H1 (cell line): ENCODE measurements at regions not wholly inside any gene's neighbourhood (a gene's known extent, or its start where the extent isn't known, plus 50 kb on each side); places are given as distances from the start of the nearest gene placed in this dataset.

Source experiments
- CTCF ChIA-PET: fragments of 300-600 bp; sonication (Branson Sonifier 250); formaldehyde crosslinking; loops from one replicate; lab custom pipeline; 2021; ENCODE audit not compliant: partially characterized antibody; lab: Charles Lee
- POLR2A ChIA-PET: fragments of 300-600 bp; sonication (Branson Sonifier 250); formaldehyde crosslinking; loops from one replicate; lab custom pipeline; 2021; ENCODE audit warnings: inconsistent platforms; ENCODE audit not compliant: partially characterized antibody; lab: Charles Lee
- DNase-seq, 2 experiments: peaks; one replicate each; pipeline versions ENCODE4 v3.0.0 to v3.0.0-alpha.2; 2010 to 2022; ENCODE audit warnings: low spot score in 2 of 2, low read depth in 1 of 2, mixed read lengths in 1 of 2
- FAIRE-seq: peaks from 2 replicates; lab custom pipeline; 2011; peaks lifted over from hg19 to GRCh38; lab: Jason Lieb, UNC
- H2AFZ ChIP-seq: 2 replicates; pipeline ENCODE4 v1.8.1; 2012; ENCODE audit warnings: low read length, inconsistent platforms
- H2AK5ac ChIP-seq: 2 replicates; pipeline ENCODE4 v1.6.1; 2013; ENCODE audit warnings: low read depth, low read length
- H2BK120ac ChIP-seq: replicated peaks from 2 replicates; pipeline ENCODE3; 2013; ENCODE audit warnings: low read depth, low read length, inconsistent platforms
- H2BK12ac ChIP-seq: 2 replicates; pipeline ENCODE4 v1.6.1; 2013; ENCODE audit warnings: low read depth, low read length
- H2BK15ac ChIP-seq: 2 replicates; pipeline ENCODE4 v1.6.1; 2013; ENCODE audit warnings: low read length
- H2BK20ac ChIP-seq: 2 replicates; pipeline ENCODE4 v1.6.1; 2013; ENCODE audit warnings: low read length
- H2BK5ac ChIP-seq: 2 replicates; pipeline ENCODE4 v1.6.1; 2013; ENCODE audit warnings: low read depth, low read length
- H3K14ac ChIP-seq: 2 replicates; pipeline ENCODE4 v1.6.1; 2013; ENCODE audit warnings: inconsistent platforms; ENCODE audit not compliant: insufficient read length
- H3K18ac ChIP-seq: 2 replicates; pipeline ENCODE4 v1.6.1; 2013; ENCODE audit warnings: low read length; ENCODE audit errors: extremely low read depth
- H3K23ac ChIP-seq: 2 replicates; pipeline ENCODE4 v1.6.1; 2013; ENCODE audit warnings: inconsistent platforms; ENCODE audit not compliant: insufficient read length
- H3K23me2 ChIP-seq: 2 replicates; pipeline ENCODE4 v1.6.1; 2013; ENCODE audit warnings: low read depth, low read length
- H3K27ac ChIP-seq: 2 replicates; pipeline ENCODE4 v1.6.1; 2011; ENCODE audit warnings: low read depth, low read length, inconsistent platforms
- H3K27me3 ChIP-seq, 4 experiments: replicated peaks in 1 of 4; 1 replicate in 1 of 4; 2 replicates in 3 of 4; pipeline versions ENCODE4 v1.6.1 to v1.8.1; 2011 to 2013; ENCODE audit warnings: low read length in 3 of 4, mild to moderate bottlenecking in 3 of 4, inconsistent platforms in 2 of 4, mixed read lengths in 2 of 4, moderate library complexity in 1 of 4; ENCODE audit not compliant: control insufficient read depth in 3 of 4, insufficient read depth in 3 of 4; ENCODE audit errors: extremely low read depth in 1 of 4
- H3K36me3 ChIP-seq, 4 experiments: 2 replicates each; pipeline versions ENCODE4 v1.6.1 to v1.8.1; 2011 to 2013; ENCODE audit warnings: mild to moderate bottlenecking in 4 of 4, low read length in 3 of 4, moderate library complexity in 2 of 4, control low read depth in 1 of 4, inconsistent platforms in 1 of 4; ENCODE audit not compliant: insufficient read depth in 4 of 4, control insufficient read depth in 2 of 4
- H3K4ac ChIP-seq: replicated peaks from 2 replicates; pipeline ENCODE3; 2013; ENCODE audit warnings: low read length, low read depth, mixed read lengths, inconsistent platforms; ENCODE audit not compliant: insufficient read length
- H3K4me1 ChIP-seq, 4 experiments: replicated peaks in 1 of 4; 1 replicate in 1 of 4; 2 replicates in 3 of 4; pipeline versions ENCODE4 v1.6.1 to v1.8.1; 2011 to 2013; ENCODE audit warnings: low read length in 3 of 4, inconsistent platforms in 2 of 4, mixed read lengths in 1 of 4; ENCODE audit not compliant: insufficient read depth in 4 of 4, control insufficient read depth in 3 of 4
- H3K4me2 ChIP-seq, 2 experiments: 2 replicates each; pipeline versions ENCODE4 v1.6.1 to v1.8.1; 2011 to 2013; ENCODE audit warnings: low read depth in 2 of 2, low read length in 2 of 2, control low read depth in 1 of 2, inconsistent platforms in 1 of 2, mild to moderate bottlenecking in 1 of 2; ENCODE audit not compliant: insufficient read depth in 1 of 2
- H3K4me3 ChIP-seq, 4 experiments: fragments of 200-600, 300-600 bp in 1 of 4; sonication (generic), shearing (Covaris generic), sonication (Bioruptor Twin) in 1 of 4; 2 replicates each; pipeline versions ENCODE4 v1.5.1 to v1.8.1; 2011 to 2016; ENCODE audit warnings: low read length in 4 of 4, low read depth in 3 of 4, control low read depth in 2 of 4, inconsistent platforms in 2 of 4, mild to moderate bottlenecking in 2 of 4, mixed read lengths in 1 of 4, moderate library complexity in 1 of 4; ENCODE audit not compliant: insufficient read depth in 2 of 4; ENCODE audit errors: extremely low read depth in 1 of 4
- H3K56ac ChIP-seq: replicated peaks from 2 replicates; pipeline ENCODE3; 2013; ENCODE audit warnings: low read depth, mild to moderate bottlenecking, mixed read lengths, low read length, inconsistent platforms; ENCODE audit not compliant: insufficient read length
- H3K79me1 ChIP-seq: 2 replicates; pipeline ENCODE4 v1.6.1; 2013; ENCODE audit warnings: low read depth, low read length, control low read depth
- H3K79me2 ChIP-seq, 2 experiments: 2 replicates each; pipeline versions ENCODE4 v1.6.1 to v1.8.1; 2012 to 2013; ENCODE audit warnings: low read length in 2 of 2, mild to moderate bottlenecking in 2 of 2, inconsistent platforms in 1 of 2; ENCODE audit not compliant: insufficient read depth in 2 of 2, control insufficient read depth in 1 of 2
- H3K9ac ChIP-seq, 4 experiments: replicated peaks in 1 of 4; 1 replicate in 1 of 4; 2 replicates in 3 of 4; pipeline versions ENCODE4 v1.6.1 to v1.8.1; 2011 to 2013; ENCODE audit warnings: low read depth in 3 of 4, low read length in 3 of 4, control low read depth in 2 of 4, mild to moderate bottlenecking in 2 of 4, moderate library complexity in 2 of 4, inconsistent platforms in 1 of 4; ENCODE audit errors: extremely low read depth in 1 of 4
- H3K9me3 ChIP-seq, 2 experiments: 2 replicates each; pipeline versions ENCODE4 v1.6.1 to v1.8.1; 2012 to 2013; ENCODE audit warnings: mild to moderate bottlenecking in 2 of 2, moderate library complexity in 2 of 2, control low read depth in 1 of 2, inconsistent platforms in 1 of 2, low read depth in 1 of 2, low read length in 1 of 2, mixed read lengths in 1 of 2; ENCODE audit not compliant: insufficient read depth in 2 of 2
- H4K20me1 ChIP-seq, 2 experiments: replicated peaks in 1 of 2; 2 replicates each; pipeline versions ENCODE3 to v1.8.1; 2011 to 2013; ENCODE audit warnings: inconsistent platforms in 2 of 2, low read length in 2 of 2, mild to moderate bottlenecking in 1 of 2; ENCODE audit not compliant: insufficient read depth in 2 of 2, control insufficient read depth in 1 of 2
- H4K5ac ChIP-seq: 2 replicates; pipeline ENCODE4 v1.6.1; 2013; ENCODE audit warnings: low read length, low read depth, mixed read lengths, inconsistent platforms; ENCODE audit not compliant: insufficient read length
- H4K8ac ChIP-seq: 2 replicates; pipeline ENCODE4 v1.8.0; 2013; ENCODE audit warnings: mild to moderate bottlenecking, moderate library complexity, low read length, inconsistent platforms; ENCODE audit not compliant: insufficient read depth; ENCODE audit errors: extremely low read depth
- H4K91ac ChIP-seq: replicated peaks from 2 replicates; pipeline ENCODE3; 2013; ENCODE audit warnings: low read length, mixed read lengths, inconsistent platforms; ENCODE audit not compliant: insufficient read length
- PHF8 ChIP-seq: fragments of 200-600 bp; sonication (generic); conservative IDR thresholded peaks from 2 replicates; pipeline ENCODE4 v1.7.1; 2012; ENCODE audit warnings: low read depth, mild to moderate bottlenecking, inconsistent platforms, low read length, moderate library complexity
- POLR2AphosphoS5 ChIP-seq: IDR thresholded peaks from 2 replicates; pipeline ENCODE4 v1.6.1; 2011; ENCODE audit warnings: low read depth, low read length
- SIX5 ChIP-seq: IDR thresholded peaks from 2 replicates; pipeline ENCODE4 v1.6.1; 2011; ENCODE audit warnings: mild to moderate bottlenecking, low read depth, low read length
- SUZ12 ChIP-seq: fragments of 200-600 bp; sonication (generic); IDR thresholded peaks from 2 replicates; pipeline ENCODE4 v1.6.1; 2012; ENCODE audit warnings: mild to moderate bottlenecking, inconsistent platforms, low read length, moderate library complexity, mixed read lengths
- WGBS, 2 experiments: shearing (Covaris generic) in 1 of 2; methylation state at CpG; one replicate each; pipeline versions ENCODE4 v1.1.6 to v1.1.7; 2013 to 2015; ENCODE audit warnings: low lambda C conversion rate in 2 of 2, mixed read lengths in 2 of 2, inconsistent platforms in 1 of 2, low coverage in 1 of 2, missing lambda C conversion rate in 1 of 2; ENCODE audit not compliant: insufficient replicate concordance in 2 of 2, insufficient coverage in 1 of 2, insufficient read length in 1 of 2; ENCODE audit errors: extremely low coverage in 1 of 2, missing lambda C conversion rate in 1 of 2; 5-methylcytosine and 5-hydroxymethylcytosine counted together

GRCh38 chr2:138122891-138123290 is 158.6 kb downstream of the HNMT start:
- H4K20me1 ChIP-seq: no peaks in the 10 kb centered on the region
- H3K56ac ChIP-seq: no peak overlapping the region
- TF ChIP-seq POLR2AphosphoS5 (no peak), PHF8 (no peak), SIX5 (no peak), SUZ12 (no peak)
- H2BK5ac ChIP-seq: no peak overlapping the region
- H3K9ac ChIP-seq: no peak overlapping the region
- no peak overlapping the region for H3K4me3 ChIP-seq
- no peak overlapping the region for H2BK120ac ChIP-seq
- H3K14ac ChIP-seq: no peak overlapping the region
- POLR2A ChIA-PET: no interaction called here
- H4K8ac ChIP-seq: no peak overlapping the region
- no peak overlapping the region for H2AK5ac ChIP-seq
- H3K79me2 ChIP-seq: no peaks in the 10 kb centered on the region
- no peak overlapping the region for H3K18ac ChIP-seq
- no peak overlapping the region for H2AFZ ChIP-seq
- CTCF ChIA-PET: interaction anchor here (1.2 to 1.4 kb wide), 2 partner anchors 15 to 723 kb away, joined by 3 read pairs; no protein-coding TSS in a partner anchor
- no peak overlapping the region for H4K5ac ChIP-seq
- H2BK20ac ChIP-seq: no peak overlapping the region
- WGBS, 2 experiments: 100% methylated on average over 1 of the region's 1 CpG; no CpG with 5 or more reads in 1 of the 2 experiments
- H3K4me1 ChIP-seq: peaks cover 0 to 10% (median 5%) of the 10 kb centered on the region in 4 experiments; a peak in 6 of 7 replicates
- no peak for FAIRE-seq
- no peak overlapping the region for H3K4me2 ChIP-seq
- H4K91ac ChIP-seq: no peak overlapping the region
- H3K79me1 ChIP-seq: no peaks in the 10 kb centered on the region
- no peaks in the 10 kb centered on the region for H3K23me2 ChIP-seq
- H3K36me3 ChIP-seq: no peaks in the 10 kb centered on the region
- DNase-seq: no peak
- no peak overlapping the region for H3K27ac ChIP-seq
- no peaks in the 10 kb centered on the region for H3K9me3 ChIP-seq
- no peak overlapping the region for H3K4ac ChIP-seq
- no peak overlapping the region for H2BK15ac ChIP-seq
- H3K27me3 ChIP-seq: no peaks in the 10 kb centered on the region
- no peak overlapping the region for H2BK12ac ChIP-seq
- H3K23ac ChIP-seq: no peak overlapping the region
